ENCODE measurements at regions not wholly inside any gene's neighbourhood (a gene's known extent, or its start where the extent isn't known, plus 50 kb on each side); places are given as distances from the start of the nearest gene placed in this dataset.
"Not testable (repeated sequence)": the region's sequence is repeated elsewhere in the genome, so short reads cannot be mapped to it uniquely, and the experiment has no call there.

DNA sequence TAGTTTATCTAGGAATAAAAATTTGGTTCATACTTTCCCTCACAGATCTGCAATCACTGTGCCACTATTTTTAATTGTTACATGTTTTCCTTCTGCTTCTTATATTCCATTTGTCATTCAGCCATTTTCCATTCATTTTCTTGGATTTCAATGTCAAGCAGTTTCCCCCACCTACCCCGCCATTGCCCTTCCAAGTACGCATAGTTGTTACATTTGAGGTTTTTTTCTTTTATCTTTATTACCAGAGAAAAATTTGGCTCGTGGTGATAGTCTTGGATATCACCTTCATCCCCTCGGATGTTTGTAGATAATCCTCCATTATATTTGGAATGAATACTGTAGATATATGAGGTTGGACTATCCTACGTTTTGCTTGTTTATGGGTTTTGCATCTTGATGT lies 159.7 kb downstream of the CRPPA start:
- peaks cover 28% of the 10 kb centered on the region for H3K4me1 ChIP-seq (ENCODE audit: insufficient read depth, low read length, poor library complexity, severe bottlenecking)
- H3K27me3 ChIP-seq (ENCODE audit: insufficient read depth, low read length, poor library complexity, severe bottlenecking), result no peaks in the 10 kb centered on the region
- no peaks in the 10 kb centered on the region for H3K36me3 ChIP-seq (ENCODE audit: insufficient read depth, low read length)
- no peak overlapping the region for H3K4me3 ChIP-seq (ENCODE audit: low read length, poor library complexity, severe bottlenecking)
- H3K4me2 ChIP-seq (ENCODE audit: low read depth, low read length, poor library complexity, severe bottlenecking), result no peak overlapping the region
- H2AFZ ChIP-seq (ENCODE audit: low read length), result no peak overlapping the region
- no peaks in the 10 kb centered on the region for H4K20me1 ChIP-seq (ENCODE audit: insufficient read depth, low read length, poor library complexity, severe bottlenecking)
- H3K9me2 ChIP-seq (replicated peaks; ENCODE audit: low read depth, low read length), result no peaks in the 10 kb centered on the region
- TF ChIP-seq, protein P1, sequence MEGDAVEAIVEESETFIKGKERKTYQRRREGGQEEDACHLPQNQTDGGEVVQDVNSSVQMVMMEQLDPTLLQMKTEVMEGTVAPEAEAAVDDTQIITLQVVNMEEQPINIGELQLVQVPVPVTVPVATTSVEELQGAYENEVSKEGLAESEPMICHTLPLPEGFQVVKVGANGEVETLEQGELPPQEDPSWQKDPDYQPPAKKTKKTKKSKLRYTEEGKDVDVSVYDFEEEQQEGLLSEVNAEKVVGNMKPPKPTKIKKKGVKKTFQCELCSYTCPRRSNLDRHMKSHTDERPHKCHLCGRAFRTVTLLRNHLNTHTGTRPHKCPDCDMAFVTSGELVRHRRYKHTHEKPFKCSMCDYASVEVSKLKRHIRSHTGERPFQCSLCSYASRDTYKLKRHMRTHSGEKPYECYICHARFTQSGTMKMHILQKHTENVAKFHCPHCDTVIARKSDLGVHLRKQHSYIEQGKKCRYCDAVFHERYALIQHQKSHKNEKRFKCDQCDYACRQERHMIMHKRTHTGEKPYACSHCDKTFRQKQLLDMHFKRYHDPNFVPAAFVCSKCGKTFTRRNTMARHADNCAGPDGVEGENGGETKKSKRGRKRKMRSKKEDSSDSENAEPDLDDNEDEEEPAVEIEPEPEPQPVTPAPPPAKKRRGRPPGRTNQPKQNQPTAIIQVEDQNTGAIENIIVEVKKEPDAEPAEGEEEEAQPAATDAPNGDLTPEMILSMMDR (conservative IDR thresholded peaks at IDR 0.05; ENCODE audit: low read length), result no peak
- TF ChIP-seq EZH2phosphoT487 (IDR thresholded peaks at IDR 0.05; ENCODE audit: borderline replicate concordance), result no peak
- H3F3A ChIP-seq (ENCODE audit: low read depth), result no peaks in the 10 kb centered on the region
- no peaks in the 10 kb centered on the region for H3K79me2 ChIP-seq (ENCODE audit: insufficient read depth, low read length)
- no peaks in the 10 kb centered on the region; the same call in 1 of the 2 replicates for H3K9me3 ChIP-seq (ENCODE audit: insufficient read depth, low read depth, low read length)
- no peak overlapping the region for H3K9ac ChIP-seq (ENCODE audit: low read depth, low read length, poor library complexity, severe bottlenecking)

DNA sequence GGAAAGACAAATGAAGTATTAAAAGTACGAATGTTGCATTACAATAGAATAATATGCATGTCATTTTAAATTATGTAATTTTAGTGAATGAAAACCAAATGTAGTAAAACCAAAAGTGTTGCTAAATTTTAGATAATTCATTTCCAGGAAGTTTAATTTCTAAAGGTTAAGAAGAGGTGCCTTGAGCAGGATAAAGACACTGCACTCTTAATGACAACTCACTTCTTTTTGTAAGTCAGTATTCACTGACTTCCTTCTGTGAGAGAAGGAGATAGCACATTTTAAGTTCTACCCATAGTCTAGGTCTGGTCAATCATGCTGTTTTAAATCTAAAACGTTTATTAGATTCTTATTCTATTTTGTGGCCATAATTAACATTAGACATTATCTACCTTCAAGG lies 160.2 kb downstream of the CRPPA start:
- Histone ChIP-seq H3K9me2 (replicated peaks; ENCODE audit: low read depth, low read length) (no peaks in the 10 kb centered on the region), H3K79me2 (ENCODE audit: insufficient read depth, low read length) (no peaks in the 10 kb centered on the region), H3K4me2 (ENCODE audit: low read depth, low read length, poor library complexity, severe bottlenecking) (no peak overlapping the region), H3K9me3 (ENCODE audit: insufficient read depth, low read depth, low read length) (no peaks in the 10 kb centered on the region; the same call in 1 of the 2 replicates), H3K36me3 (ENCODE audit: insufficient read depth, low read length) (no peaks in the 10 kb centered on the region), H4K20me1 (ENCODE audit: insufficient read depth, low read length, poor library complexity, severe bottlenecking) (no peaks in the 10 kb centered on the region), H3K4me1 (ENCODE audit: insufficient read depth, low read length, poor library complexity, severe bottlenecking) (peaks cover 27% of the 10 kb centered on the region), H3K4me3 (ENCODE audit: low read length, poor library complexity, severe bottlenecking) (no peak overlapping the region), H2AFZ (ENCODE audit: low read length) (no peak overlapping the region), H3K27me3 (ENCODE audit: insufficient read depth, low read length, poor library complexity, severe bottlenecking) (no peaks in the 10 kb centered on the region), H3K9ac (ENCODE audit: low read depth, low read length, poor library complexity, severe bottlenecking) (no peak overlapping the region), H3F3A (ENCODE audit: low read depth) (no peaks in the 10 kb centered on the region)
- no peak for TF ChIP-seq EZH2phosphoT487 (IDR thresholded peaks at IDR 0.05; ENCODE audit: borderline replicate concordance)
- TF ChIP-seq, protein P1 (conservative IDR thresholded peaks at IDR 0.05; ENCODE audit: low read length), result no peak

DNA sequence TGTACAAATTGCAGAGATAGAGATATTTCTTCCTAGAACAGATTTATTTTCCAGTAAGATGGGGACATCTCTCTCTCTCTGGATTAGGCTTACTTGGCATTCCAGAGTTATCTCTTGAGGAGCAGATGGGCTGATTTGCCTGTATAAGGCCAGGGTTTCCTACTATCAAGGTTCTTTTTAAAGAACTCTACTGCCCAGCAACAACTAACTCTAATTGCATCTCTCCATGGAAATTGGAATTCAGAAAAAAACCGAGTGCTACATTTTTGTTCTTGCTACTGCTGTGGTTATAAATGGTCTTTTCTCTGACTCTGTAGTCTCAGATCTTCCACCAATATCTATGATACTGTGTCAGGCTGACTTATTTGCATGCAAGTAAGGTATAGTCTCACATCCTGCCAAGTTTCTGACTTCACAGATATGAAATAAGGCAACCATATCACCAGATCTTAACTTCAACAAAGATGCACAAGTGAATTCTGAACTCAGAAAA lies 161.1 kb downstream of the CRPPA start:
- peak overlapping the region; percentile 37 for H2AFZ ChIP-seq (ENCODE audit: low read length)
- H3K27me3 ChIP-seq (ENCODE audit: insufficient read depth, low read length, poor library complexity, severe bottlenecking), result no peaks in the 10 kb centered on the region
- H3K9me3 ChIP-seq (ENCODE audit: insufficient read depth, low read depth, low read length), result no peaks in the 10 kb centered on the region; the same call in 1 of the 2 replicates
- H3K36me3 ChIP-seq (ENCODE audit: insufficient read depth, low read length), result no peaks in the 10 kb centered on the region
- no peaks in the 10 kb centered on the region for H3K79me2 ChIP-seq (ENCODE audit: insufficient read depth, low read length)
- no peaks in the 10 kb centered on the region for H4K20me1 ChIP-seq (ENCODE audit: insufficient read depth, low read length, poor library complexity, severe bottlenecking)
- peak overlapping the region; percentile 50 for H3K4me2 ChIP-seq (ENCODE audit: low read depth, low read length, poor library complexity, severe bottlenecking)
- peaks cover 27% of the 10 kb centered on the region for H3K4me1 ChIP-seq (ENCODE audit: insufficient read depth, low read length, poor library complexity, severe bottlenecking)
- H3K4me3 ChIP-seq (ENCODE audit: low read length, poor library complexity, severe bottlenecking), result no peak overlapping the region
- H3K9me2 ChIP-seq (replicated peaks; ENCODE audit: low read depth, low read length), result no peaks in the 10 kb centered on the region
- H3F3A ChIP-seq (ENCODE audit: low read depth), result no peaks in the 10 kb centered on the region
- TF ChIP-seq EZH2phosphoT487 (IDR thresholded peaks at IDR 0.05; ENCODE audit: borderline replicate concordance), result no peak
- TF ChIP-seq, protein P1 (conservative IDR thresholded peaks at IDR 0.05; ENCODE audit: low read length), result no peak
- H3K9ac ChIP-seq (ENCODE audit: low read depth, low read length, poor library complexity, severe bottlenecking), result peak overlapping the region; percentile 8

DNA sequence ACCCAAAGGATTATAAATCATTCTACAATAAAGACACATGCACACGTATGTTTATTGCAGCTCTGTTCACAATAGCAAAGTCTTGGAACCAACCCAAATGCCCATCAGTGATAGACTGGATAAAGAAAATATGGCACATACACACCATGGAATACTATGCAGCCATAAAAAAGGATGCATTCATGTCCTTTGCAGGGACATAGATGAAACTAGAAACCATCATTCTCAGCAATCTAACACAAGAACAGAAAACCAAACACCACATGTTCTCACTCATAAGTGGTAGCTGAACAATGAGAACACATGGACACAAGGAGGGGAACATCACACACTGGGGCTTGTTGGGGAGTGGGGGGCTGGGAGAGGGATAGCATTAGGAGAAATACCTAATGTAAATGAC lies 164.9 kb downstream of the CRPPA start:
- H3K36me3 ChIP-seq (ENCODE audit: insufficient read depth, low read length); H2AFZ ChIP-seq (ENCODE audit: low read length); H3F3A ChIP-seq (ENCODE audit: low read depth); H3K4me2 ChIP-seq (ENCODE audit: low read depth, low read length, poor library complexity, severe bottlenecking); H4K20me1 ChIP-seq (ENCODE audit: insufficient read depth, low read length, poor library complexity, severe bottlenecking); H3K9me3 ChIP-seq (ENCODE audit: insufficient read depth, low read depth, low read length); H3K4me3 ChIP-seq (ENCODE audit: low read length, poor library complexity, severe bottlenecking); H3K79me2 ChIP-seq (ENCODE audit: insufficient read depth, low read length); H3K27me3 ChIP-seq (ENCODE audit: insufficient read depth, low read length, poor library complexity, severe bottlenecking); H3K9ac ChIP-seq (ENCODE audit: low read depth, low read length, poor library complexity, severe bottlenecking); H3K9me2 ChIP-seq (replicated peaks; ENCODE audit: low read depth, low read length): not testable (repeated sequence)
- H3K4me1 ChIP-seq (ENCODE audit: insufficient read depth, low read length, poor library complexity, severe bottlenecking), result peaks cover 23% of the 10 kb centered on the region

DNA sequence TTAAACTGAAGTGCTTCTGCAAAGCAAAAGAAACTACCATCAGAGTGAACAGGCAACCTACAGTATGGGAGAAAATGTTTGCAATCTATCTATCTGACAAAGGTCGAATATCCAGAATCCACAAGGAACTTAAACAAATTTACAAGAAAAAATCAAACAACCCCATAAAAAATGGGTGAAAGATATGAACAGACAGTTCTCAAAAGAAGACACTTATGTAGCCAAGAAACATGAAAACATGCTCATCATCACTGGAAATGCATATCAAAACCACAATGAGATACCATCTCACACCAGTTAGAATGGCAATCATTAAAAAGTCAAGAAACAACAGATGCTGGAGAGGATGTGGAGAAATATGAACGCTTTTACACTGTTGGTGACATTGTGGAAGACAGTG lies 165.4 kb downstream of the CRPPA start:
- not testable (repeated sequence) for H3K4me3 ChIP-seq (ENCODE audit: low read length, poor library complexity, severe bottlenecking); H4K20me1 ChIP-seq (ENCODE audit: insufficient read depth, low read length, poor library complexity, severe bottlenecking); H3K36me3 ChIP-seq (ENCODE audit: insufficient read depth, low read length); H3K9ac ChIP-seq (ENCODE audit: low read depth, low read length, poor library complexity, severe bottlenecking); H3K9me3 ChIP-seq (ENCODE audit: insufficient read depth, low read depth, low read length); H3K79me2 ChIP-seq (ENCODE audit: insufficient read depth, low read length); H3F3A ChIP-seq (ENCODE audit: low read depth); H3K9me2 ChIP-seq (replicated peaks; ENCODE audit: low read depth, low read length); H2AFZ ChIP-seq (ENCODE audit: low read length); H3K4me2 ChIP-seq (ENCODE audit: low read depth, low read length, poor library complexity, severe bottlenecking); H3K27me3 ChIP-seq (ENCODE audit: insufficient read depth, low read length, poor library complexity, severe bottlenecking)
- peaks cover 19% of the 10 kb centered on the region for H3K4me1 ChIP-seq (ENCODE audit: insufficient read depth, low read length, poor library complexity, severe bottlenecking)
